ENCODE measurements at regions not wholly inside any gene's neighbourhood (a gene's known extent, or its start where the extent isn't known, plus 50 kb on each side); places are given as distances from the start of the nearest gene placed in this dataset.

- TF ChIP-seq, protein P1, sequence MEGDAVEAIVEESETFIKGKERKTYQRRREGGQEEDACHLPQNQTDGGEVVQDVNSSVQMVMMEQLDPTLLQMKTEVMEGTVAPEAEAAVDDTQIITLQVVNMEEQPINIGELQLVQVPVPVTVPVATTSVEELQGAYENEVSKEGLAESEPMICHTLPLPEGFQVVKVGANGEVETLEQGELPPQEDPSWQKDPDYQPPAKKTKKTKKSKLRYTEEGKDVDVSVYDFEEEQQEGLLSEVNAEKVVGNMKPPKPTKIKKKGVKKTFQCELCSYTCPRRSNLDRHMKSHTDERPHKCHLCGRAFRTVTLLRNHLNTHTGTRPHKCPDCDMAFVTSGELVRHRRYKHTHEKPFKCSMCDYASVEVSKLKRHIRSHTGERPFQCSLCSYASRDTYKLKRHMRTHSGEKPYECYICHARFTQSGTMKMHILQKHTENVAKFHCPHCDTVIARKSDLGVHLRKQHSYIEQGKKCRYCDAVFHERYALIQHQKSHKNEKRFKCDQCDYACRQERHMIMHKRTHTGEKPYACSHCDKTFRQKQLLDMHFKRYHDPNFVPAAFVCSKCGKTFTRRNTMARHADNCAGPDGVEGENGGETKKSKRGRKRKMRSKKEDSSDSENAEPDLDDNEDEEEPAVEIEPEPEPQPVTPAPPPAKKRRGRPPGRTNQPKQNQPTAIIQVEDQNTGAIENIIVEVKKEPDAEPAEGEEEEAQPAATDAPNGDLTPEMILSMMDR (conservative IDR thresholded peaks at IDR 0.05; ENCODE audit: low read depth, low read length), result no peak
- TF ChIP-seq EZH2 (IDR thresholded peaks at IDR 0.05; ENCODE audit: borderline replicate concordance, low read depth, low read length, poor library complexity, severe bottlenecking), result no peak
Observed at GRCh38 chr1:239805042-239805441, 286.6 kb upstream of the FMN2 start.
